ENCODE measurements at regions not wholly inside any gene's neighbourhood (a gene's known extent, or its start where the extent isn't known, plus 50 kb on each side); places are given as distances from the start of the nearest gene placed in this dataset.
"Not testable (repeated sequence)": the region's sequence is repeated elsewhere in the genome, so short reads cannot be mapped to it uniquely, and the experiment has no call there.

DNA sequence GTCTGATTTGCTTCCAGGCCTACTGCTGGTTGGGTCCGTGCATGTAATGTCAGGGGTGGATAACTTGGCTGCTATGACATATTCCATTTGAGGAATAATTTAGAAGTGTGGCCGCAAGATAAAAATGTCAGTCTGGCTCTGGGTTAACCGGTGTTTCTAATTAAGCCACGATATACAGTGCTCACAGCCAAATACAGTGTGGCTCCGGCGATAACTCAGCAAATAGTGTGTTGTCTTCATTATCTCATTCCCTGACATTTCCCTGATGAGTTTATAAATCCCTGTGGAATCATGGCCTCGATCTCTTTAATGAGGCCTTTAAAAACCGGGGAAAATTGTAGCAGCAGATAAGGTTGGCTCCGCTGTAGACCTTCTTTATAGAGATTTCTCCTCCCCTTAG lies 1125.0 kb downstream of the TYW1 start:
- DNase-seq: no peak

- no peak for DNase-seq
Measured at GRCh38 chr7:68122801-68123200, 1126.2 kb downstream of the TYW1 start.

DNA sequence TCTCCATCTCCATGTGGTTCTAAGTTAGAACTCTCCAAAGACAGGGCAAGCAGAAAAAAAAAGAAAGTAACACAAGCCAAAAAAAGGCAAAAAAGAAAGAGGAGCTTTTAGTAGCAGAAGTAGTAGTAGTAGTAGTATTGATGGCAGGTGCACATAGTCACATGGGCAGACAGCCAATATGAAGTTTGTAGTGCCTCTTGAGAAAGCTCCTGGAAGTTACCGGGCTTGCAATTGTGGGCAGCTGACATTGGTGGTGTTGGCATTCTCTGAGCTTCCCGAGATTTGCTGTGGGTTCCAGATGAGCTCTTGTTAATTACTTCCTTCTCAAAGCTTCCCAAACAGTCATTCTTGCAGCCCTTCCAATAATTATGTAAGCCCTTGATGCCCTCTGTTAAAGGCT lies 1128.5 kb downstream of the TYW1 start:
- no peak for DNase-seq

DNA sequence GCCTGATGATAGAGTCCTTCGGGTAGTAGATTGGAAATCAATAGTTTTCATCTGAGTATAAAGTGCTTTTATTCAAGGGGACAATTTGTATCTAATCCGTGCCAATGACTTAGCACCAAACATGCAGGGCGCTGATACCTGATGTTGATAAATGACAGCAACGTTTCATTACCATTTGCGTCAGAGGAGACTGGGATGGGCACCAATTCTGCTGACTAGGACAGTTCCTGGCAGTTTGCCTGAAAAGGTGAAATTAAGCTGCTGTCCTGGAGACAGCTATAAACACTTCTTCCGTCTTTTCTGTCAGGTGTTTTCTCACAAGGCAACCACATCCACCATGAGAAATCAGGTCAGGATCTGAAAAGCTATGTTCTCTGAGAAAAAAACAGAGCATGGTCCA lies 1136.4 kb downstream of the TYW1 start:
- no peak for DNase-seq

DNA sequence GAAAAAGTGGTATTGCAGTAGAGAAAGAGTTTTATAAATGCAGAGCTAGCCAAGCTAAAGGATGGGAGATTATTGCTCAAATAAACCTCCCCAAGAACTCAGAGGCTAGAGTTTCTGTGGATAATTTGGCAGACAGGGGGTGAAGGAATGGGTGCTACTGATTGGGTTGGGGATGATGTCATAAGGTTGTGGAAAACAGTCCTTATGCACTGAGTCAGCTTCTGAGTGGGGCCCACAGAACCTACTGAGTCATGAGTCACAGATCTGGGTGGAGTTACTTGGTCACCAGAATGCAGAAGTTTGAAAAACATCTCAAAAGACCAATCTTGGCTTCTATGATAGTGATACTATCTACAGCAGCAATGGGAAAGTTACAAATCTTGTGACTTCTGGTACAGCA lies 1146.7 kb downstream of the TYW1 start:
- no peak for DNase-seq

DNA sequence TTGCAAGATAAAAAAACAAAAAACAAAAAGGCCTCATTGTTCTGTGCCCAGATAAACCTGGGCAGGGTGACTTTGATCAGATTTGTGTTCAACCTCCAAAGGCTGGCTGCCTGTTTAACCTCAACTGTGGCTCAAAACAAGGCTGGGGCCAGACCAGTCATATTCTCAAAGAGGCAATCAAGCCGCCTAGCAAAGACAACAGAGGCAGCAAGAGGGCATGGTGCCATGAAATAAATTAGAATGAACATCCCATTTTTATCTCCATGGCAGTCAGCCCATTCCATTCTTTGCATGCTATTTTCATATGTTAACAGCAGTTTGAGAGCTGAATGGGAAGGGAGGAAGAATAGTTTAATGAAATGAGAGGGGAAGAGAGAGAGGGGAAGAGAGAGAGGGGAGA lies 1150.3 kb downstream of the TYW1 start:
- DNase-seq: no peak

DNA sequence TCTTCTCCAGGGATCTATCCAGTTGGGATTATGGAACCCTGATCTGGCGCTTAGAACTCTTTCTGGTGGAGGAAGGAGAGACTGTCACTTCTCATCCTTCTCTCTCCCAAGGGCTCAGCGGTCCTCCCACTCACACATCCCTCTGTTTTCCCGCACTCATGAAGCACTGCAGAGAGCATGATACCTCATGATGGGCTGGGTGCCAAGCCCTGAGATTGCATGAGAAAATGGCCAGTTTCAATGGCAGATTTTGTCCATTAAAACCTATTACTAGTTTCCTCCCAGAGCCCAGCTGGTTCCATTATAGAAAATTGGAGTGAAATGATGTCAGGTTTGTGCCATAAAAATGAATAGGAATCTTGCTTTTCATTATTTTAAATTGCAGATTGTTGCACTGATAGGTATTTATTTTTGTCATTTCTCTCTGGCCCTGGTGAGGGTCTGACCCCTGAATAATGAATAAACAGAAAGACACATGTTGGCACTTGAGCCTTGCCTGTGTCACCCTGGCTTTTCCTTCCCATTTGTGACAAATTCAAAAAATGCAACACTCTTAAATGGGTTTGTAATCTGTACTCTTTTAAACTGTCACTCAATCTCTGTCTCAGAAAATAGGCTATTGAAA lies 1151.1 kb downstream of the TYW1 start:
- no peak for DNase-seq

DNA sequence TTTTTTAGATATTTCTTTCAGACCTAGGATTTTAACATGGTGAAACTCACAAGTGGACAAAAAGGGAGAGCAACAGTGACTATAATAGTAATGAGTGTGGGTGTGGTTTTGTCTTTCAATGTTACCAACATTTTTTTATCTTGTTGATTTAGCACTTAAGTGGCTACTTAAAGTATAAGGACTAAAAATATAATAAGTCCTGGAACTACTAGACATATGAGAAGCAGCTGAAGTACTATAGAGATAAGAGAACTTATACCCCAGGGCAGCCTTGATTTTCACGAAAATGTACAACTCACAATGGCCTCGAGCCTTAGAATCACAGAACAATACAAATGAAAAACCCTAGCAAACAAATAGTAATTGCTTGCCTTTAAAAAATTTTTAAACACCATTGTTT lies 1151.8 kb downstream of the TYW1 start:
- DNase-seq: no peak

GRCh38 chr7:68152205-68152604 lies 1155.6 kb downstream of the TYW1 start:
- DNase-seq: no peak

DNA sequence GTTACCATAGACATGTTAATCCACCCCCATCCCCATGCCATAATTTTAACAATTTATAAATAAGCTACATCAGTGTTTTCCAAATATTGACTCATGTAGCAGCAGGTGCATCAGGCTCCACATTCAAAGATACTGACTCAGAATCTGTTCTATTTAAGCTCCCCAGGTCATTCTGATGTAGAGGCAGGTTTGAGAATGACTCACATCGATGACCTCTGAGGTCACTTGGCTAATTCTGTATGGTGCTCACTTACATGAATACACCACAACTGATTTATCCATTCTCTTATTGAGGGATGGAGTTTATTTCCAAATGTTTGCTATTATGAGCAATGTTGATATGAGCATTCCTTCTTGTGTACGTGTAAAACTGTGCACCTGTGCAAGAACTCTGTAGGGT lies 1159.0 kb downstream of the TYW1 start:
- DNase-seq: no peak

DNA sequence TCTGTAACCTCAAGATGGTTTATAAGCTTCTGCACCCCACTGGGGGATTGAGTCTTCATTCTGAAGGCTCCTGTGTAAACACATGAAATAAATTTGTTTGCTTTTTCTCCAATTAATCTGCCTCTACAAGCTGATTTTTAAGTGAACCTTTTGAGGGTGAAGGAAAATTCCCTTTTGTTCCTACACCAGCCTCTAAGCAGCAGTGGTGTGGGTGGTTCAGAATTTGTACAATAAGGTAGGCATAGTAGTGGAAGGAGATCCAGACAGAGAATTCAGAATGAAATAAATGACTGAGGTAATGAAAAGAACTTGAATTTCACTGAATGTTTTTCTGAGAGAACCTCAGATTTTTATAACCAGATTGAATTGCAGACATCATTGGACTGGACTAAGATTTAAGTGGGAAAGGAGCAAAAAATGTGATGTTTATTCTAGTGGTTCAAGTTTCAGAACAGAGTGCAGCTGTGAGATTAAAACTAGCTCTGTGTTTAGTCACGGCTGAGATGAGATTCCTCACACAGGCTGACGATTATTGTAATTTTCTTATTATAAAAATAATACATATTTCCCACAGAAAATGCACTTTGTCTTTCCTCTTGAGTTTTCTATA lies 1162.2 kb downstream of the TYW1 start:
- no peak for DNase-seq

DNA sequence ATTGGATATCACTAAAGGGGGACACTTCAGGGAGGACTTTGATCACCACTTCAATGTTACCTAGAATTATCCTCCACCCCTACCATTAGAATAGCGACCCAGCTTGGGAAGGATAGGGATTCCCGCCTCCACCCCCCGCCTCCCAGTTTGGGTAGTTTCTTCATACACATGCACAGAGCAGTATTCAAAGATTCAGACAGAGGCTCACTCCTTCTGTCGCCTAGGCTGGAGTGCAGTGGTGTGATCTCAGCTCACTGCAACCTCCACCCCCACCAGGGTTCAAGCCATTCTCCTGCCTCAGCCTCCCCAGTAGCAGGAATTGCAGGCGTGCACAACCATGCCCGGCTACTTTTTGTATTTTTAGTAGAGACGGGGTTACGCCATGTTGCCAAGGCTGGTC lies 1166.1 kb downstream of the TYW1 start:
- DNase-seq: no peak

DNA sequence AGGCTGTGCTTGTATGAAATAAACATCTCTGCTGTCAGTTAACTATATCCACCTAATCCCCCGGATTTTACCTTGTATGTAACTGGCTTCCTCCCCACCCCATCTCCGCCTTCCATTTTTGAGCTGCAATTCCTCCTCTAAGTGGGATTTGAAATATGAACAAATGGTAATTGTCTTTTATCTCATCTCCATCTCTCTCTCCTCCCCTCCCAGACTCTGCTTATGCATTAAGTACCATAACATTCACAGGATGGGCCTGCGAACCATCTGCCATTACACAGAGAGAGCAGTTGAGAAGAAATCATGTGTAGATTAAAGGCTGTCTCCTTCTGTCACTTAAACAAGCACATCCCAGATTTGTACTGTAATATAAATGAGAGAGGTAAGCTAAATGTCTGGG lies 1169.9 kb downstream of the TYW1 start:
- no peak for DNase-seq

DNA sequence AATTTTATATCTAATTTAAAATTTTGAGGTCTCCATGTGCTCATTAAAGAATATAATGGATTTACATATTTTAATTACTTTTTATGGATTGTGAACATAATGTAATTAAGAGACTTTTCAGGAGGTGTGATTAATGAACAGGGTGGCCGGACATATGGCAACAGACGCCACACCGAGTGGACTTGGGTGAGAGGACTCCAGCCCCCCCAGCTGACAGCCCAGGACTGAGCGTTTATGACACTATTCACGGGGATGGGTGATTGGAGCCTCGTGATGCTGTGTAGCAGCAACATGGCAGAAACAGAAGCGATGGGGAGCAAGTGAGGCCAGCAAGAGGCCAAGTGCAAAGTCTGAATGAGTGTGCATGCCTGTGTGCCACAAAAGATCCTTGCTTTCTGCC lies 1176.9 kb downstream of the TYW1 start:
- no peak for DNase-seq

DNA sequence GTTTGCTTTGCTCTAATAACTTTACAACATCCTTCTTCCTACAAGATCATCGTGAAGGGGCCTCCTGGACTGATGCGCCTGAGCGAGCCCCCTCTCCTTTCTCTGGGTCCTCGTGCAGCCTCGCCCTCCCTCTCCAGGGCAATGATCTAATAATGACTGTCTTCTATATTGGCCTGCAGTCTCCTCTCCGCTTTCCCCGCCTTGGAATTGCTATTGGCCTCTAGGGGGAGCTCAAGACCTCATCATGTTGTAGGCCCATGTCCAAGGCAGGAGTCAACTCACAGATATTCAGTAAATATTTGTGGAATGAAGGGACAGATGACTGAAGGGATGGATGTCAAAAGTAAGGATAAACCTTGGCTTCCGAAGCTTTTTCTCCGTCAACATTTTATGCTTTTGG lies 1180.3 kb downstream of the TYW1 start:
- DNase-seq: no peak

DNA sequence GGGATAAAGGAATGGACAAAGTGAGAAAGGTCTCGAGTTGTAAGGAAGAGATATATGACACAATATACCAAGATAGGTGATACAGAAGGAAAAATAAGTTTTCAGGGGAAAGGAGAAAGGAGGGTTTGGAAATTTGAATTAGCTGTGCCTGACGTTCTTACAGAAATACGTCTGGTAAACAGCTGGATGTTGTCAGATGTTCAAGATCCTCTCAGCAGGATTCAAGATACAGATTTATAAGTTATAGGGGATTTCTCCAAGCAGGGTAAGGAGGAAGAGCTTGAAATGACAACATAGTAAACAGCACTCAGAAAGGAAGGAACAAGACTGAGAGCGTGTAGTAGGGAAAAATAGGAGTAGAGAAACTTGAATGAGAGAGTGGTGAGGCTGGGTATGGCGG lies 1184.1 kb downstream of the TYW1 start:
- no peak for DNase-seq

GRCh38 chr7:68183176-68183575 lies 1186.5 kb downstream of the TYW1 start:
- DNase-seq: no peak

DNA sequence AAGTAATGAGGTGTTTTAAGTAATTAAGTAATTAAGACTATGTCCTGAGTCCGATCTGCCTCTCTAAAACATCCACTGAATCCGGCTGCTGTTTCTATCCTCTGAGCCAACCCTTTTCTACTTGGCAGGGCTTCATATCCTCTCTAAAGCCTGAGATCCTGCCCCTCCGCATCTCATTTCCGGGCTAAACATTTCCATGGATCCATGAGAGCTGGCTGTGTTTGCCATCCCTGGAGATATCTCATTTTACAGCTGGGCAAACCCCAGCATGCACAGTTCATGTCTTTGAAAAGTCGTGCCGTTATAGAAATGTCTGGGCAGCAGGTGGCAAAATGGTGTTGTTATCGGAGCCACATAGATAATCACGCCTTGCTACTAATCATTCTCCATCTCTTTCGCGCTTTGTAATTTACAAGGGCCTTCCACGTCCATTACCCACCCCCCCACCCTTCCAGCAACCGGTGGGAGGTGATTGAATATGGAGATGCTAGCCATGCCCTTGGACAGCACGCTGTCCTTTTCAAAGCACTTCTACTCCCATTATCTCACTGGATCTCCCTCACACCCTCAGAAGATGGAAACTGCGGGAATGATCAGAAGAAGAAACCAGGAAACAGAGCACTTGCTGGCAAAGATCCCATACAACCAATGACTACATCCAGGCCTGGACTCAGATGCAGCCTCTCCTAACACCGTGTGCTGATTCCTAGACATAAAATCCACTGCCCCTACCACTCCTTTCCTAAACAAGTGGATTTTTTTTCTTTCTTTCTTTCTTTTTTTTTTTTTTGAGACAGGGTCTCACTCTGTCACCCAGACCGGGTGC lies 1189.2 kb downstream of the TYW1 start:
- no peak for DNase-seq

- DNase-seq: no peak
Measured at GRCh38 chr7:68187532-68187931, 1190.9 kb downstream of the TYW1 start.

DNA sequence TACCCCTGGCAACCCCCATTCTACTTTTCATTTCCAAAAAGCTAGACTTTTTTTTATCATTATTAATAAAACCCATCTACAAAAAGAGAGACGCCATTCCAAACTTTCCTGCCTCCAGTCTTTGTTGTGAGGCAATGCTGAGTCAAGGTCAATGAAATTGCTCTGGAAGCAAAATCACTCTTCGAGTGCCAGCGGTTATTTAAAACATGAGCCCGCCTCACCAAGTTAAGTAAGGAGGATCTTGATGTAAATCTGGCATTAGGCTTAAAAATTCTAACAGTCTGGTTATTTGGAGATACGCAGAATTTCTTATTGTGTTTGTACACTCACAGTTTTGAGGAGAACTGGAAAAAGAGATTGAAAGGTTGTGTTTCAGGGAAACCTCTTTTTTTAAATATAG lies 1196.3 kb downstream of the TYW1 start:
- no peak for DNase-seq

DNA sequence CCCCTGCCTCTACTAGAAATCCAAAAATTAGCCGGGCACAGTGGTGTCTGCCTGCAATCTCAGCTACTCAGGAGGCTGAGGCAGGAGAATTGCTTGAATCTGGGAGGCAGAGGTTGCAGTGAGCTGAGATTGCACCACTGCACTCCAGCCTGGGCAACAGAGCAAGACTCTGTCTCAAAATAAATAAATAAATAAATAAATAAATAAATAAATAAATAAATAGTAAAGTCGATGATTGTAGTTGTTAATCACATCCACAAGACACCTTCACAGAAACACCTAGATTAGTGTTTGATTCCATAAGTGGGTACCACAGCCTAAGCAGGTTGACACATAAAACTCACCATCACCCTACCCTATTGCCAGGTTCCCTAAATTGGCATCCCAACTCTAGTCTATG lies 1199.0 kb downstream of the TYW1 start:
- not testable (repeated sequence) for DNase-seq

DNA sequence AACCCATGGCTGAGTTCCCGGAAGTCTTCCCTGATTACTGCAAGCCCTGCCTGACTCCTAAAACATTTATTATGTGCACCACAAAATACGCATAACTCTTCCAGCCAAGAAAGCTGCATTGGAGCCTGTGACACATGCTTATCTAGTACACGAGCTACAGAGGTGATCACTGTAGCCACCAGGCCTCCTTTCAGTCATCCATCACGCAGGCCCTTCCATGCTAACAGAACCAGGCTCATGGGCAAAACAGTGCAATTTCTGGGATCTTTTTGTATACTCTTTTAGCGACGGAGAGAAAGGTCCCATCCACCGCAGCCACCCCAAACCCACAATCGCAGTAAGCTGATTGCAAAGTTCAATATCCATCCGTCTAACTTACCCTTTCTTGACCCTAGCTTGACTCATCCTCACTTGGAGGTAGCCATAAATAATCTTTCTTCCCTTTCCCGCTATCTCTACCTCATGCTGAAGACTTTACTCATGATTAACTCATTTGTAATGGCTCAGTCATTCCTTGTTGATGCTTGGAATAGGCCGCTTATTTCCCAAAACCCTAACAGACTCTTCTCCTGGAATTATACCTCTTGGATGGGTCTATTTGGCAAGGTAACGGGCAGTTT lies 1203.5 kb downstream of the TYW1 start:
- DNase-seq: no peak

DNA sequence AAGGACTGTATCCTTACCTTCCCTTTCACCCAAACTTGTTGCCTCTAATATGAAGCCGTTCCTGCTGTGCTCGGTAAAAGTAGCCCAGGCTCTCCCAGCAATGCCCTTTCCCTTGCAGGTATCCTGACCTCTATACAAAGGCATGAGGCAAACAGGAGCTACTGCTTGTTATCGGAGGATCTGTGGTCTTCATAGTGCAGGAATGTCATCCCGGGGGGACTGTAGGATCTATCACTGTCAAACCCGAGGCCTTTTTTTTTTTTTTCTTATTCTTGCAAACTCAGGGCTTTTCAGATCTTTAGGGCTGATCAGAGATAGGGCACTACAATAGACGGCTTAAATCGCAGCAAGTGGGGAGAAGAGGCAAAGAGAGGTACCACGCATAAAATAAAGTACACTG lies 1206.6 kb downstream of the TYW1 start:
- DNase-seq: no peak

DNA sequence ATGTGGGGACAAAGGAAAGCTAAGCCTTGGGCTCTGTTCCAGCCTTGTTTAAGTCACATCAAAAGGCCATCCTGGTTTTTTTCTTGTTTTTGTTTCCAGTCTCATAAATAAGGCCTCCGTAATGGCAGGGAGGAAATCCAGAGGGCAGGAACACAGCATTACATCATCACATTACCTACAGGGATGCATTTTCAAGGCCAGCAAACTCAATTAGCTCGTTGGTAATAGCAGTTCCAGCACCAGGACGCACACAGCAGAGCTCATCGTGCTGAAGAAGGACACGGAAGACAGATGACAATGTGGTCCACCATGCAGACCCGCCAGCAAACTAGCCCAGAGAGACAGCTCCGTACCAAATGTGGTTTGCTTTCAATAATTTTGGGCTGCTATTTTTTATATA lies 1209.2 kb downstream of the TYW1 start:
- no peak for DNase-seq

Measured in effector CD4-positive, alpha-beta T cell (primary cell).